ENCODE measurements at regions not wholly inside any gene's neighbourhood (a gene's known extent, or its start where the extent isn't known, plus 50 kb on each side); places are given as distances from the start of the nearest gene placed in this dataset.
"Not testable (repeated sequence)": the region's sequence is repeated elsewhere in the genome, so short reads cannot be mapped to it uniquely, and the experiment has no call there.

GRCh38 chr15:69869881-69870505 is 227.7 kb downstream of the TLE3 start:
- no peaks in the 10 kb centered on the region for H3K27me3 ChIP-seq
- 81 to 90% methylated on average over 9 of the region's 9 CpGs for WGBS, 2 donors

DNA sequence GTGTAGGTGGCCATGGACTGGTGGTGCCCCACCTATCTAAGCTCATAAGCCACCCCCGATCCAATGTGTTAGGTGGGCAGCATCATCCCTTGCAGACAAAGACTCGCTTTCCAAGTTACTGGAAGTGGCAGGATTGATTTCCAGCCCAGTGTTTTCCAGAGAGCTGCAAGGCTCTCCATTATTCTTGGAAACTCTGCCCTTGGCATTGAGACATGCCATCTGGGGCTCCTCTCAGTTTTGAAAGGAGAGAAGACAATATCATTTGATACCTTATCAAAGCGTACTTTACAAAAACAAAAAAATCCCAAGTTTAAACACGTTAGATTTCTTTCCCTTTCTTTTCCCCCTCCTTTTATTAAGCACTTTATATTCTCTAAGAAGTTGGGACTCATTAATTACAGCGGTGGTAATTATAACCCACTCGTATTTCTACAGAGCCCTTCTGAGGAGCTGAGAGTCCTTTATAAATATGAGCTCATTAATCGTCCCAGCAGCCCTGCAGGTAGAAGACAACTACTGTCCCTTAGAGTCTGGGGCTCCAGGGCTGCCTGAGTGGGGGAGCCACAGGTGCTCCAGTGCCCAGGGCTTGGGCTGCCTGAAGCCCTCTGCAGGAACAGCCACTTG is 226.1 kb downstream of the TLE3 start:
- Histone ChIP-seq H3K27ac (no peak overlapping the region), H3K4me3 (replicated peaks in 1 of 3) (no peak overlapping the region), H3K9me3 (no peaks in the 10 kb centered on the region), H3K27me3 (no peaks in the 10 kb centered on the region), H3K36me3 (no peaks in the 10 kb centered on the region), H3K4me1 (no peaks in the 10 kb centered on the region)
- intact Hi-C loops (cut with DNase I) = no loop called here
- 80 to 82% methylated on average over 7 of the region's 7 CpGs for WGBS, 2 donors
- TF ChIP-seq CTCF (IDR thresholded peaks at IDR 0.05) (no peak), POLR2A (IDR thresholded peaks at IDR 0.05) (no peak)
- DNase-seq = no peak

More at GRCh38 chr15:69869881-69870505, 227.7 kb downstream of the TLE3 start:
- no peak overlapping the region for H3K27ac ChIP-seq
- H3K4me1 ChIP-seq = no peaks in the 10 kb centered on the region
- no peak for DNase-seq
- H3K36me3 ChIP-seq = no peaks in the 10 kb centered on the region
- no peaks in the 10 kb centered on the region for H3K9me3 ChIP-seq
- no peak overlapping the region for H3K4me3 ChIP-seq (replicated peaks in 1 of 3)
- intact Hi-C loops (cut with DNase I) = no loop called here
- no peak for TF ChIP-seq CTCF (IDR thresholded peaks at IDR 0.05)
- TF ChIP-seq POLR2A (IDR thresholded peaks at IDR 0.05) = no peak

DNA sequence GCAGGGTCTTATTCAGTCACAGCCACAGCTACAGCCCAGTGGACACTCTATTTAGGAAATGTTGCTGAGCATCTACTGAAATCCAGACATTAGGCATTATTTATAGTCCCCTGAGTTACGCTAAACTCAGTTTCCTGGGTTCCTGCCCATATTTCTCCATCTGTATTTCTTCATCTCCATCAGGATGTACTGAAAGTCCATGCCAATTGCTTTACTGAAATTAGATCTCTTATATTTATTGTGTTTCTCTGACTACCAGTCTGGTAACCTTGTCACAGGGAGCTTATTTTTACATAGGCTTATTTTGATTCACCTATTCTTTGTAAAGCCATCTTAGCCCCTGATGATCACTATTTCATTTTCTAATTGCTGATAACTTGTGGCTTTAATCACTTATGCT is 223.9 kb downstream of the TLE3 start:
- Histone ChIP-seq H3K27ac (no peak overlapping the region), H3K9me3 (no peaks in the 10 kb centered on the region), H3K4me1 (no peaks in the 10 kb centered on the region), H3K36me3 (no peaks in the 10 kb centered on the region), H3K4me3 (replicated peaks in 1 of 3) (no peak overlapping the region), H3K27me3 (no peaks in the 10 kb centered on the region)
- TF ChIP-seq CTCF (IDR thresholded peaks at IDR 0.05) (no peak), POLR2A (IDR thresholded peaks at IDR 0.05) (no peak)
- intact Hi-C loops (cut with DNase I) = no loop called here
- WGBS, 2 donors = 88 to 92% methylated on average over 1 of the region's 1 CpG
- DNase-seq = no peak

GRCh38 chr15:69874321-69874720 is 223.4 kb downstream of the TLE3 start:
- TF ChIP-seq POLR2A (IDR thresholded peaks at IDR 0.05) = no peak
- no peak for DNase-seq
- intact Hi-C loops (cut with DNase I) = no loop called here

DNA sequence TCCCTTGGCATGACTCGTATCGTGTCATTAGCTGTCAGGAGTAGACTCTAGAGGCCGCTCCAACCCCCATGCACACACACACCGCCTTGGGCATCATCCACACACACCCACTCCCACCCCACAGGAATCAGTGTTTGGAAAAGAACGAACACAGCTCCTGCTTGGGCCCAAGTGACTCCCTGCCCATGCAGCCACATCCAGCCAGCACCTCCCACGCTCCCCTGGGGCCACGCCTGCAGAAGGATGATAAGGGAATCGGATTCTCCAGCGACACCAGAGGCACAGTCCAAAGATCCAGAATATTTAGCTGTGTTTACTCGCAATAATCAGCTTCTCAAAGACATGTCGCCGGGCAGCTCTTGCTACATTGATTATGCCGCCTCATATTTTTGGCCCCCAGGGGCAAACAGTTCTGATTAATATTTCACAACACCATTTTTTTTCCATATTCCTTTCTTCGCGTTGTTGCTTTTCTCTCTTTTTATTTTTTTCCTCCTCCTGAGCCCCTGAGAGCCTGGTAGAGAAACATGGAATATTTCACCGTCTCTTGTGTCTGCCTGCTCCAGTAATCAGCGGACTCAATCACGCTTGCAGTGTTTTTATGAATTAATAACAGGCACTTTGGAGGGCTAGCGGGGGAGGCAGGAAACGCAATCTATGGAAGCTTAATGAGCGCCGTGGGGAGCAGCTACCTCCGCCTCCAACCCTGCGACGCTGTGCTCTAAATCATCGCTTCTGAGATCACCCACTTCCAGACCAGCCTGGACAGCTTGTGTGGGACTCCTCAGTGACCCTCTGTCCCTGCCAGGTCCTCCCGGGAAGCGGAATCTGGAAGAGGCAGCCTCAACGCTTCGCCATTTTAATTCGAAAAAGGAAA is 221.4 kb downstream of the TLE3 start:
- Histone ChIP-seq H3K4me3 (replicated peaks in 1 of 3) (no peak overlapping the region), H3K36me3 (no peaks in the 10 kb centered on the region), H3K27me3 (no peaks in the 10 kb centered on the region), H3K9me3 (no peaks in the 10 kb centered on the region), H3K27ac (no peak overlapping the region), H3K4me1 (peaks cover 0 to under 1% of the 10 kb centered on the region in 2 donors)
- intact Hi-C loops (cut with DNase I) = no loop called here
- no peak for DNase-seq
- TF ChIP-seq POLR2A (IDR thresholded peaks at IDR 0.05) = no peak
- WGBS, 2 donors = 60 to 65% methylated on average over 31 of the region's 31 CpGs

More at GRCh38 chr15:69874321-69874720, 223.4 kb downstream of the TLE3 start:
- Histone ChIP-seq H3K27me3 (no peaks in the 10 kb centered on the region), H3K9me3 (no peaks in the 10 kb centered on the region), H3K4me1 (no peaks in the 10 kb centered on the region), H3K36me3 (no peaks in the 10 kb centered on the region), H3K4me3 (replicated peaks in 1 of 3) (no peak overlapping the region), H3K27ac (no peak overlapping the region)

DNA sequence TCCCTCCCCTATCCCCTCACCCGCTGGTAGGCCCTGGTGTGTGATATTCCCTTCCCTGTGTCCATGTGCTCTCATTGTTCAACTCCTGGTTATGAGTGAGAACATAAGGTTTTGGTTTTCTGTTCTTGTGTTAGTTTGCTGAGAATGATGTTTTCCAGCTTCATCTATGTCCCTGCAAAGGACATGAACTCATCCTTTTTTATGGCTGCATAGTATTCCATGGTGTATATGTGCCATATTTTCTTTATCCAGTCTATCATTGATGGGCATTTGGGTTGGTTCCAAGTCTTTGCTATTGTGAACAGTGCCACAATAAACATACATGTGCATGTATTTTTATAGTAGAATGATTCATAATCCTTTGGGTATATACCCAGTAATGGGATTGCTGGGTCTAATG is 217.8 kb downstream of the TLE3 start:
- intact Hi-C loops (cut with DNase I); H3K27ac ChIP-seq; H3K4me1 ChIP-seq; H3K27me3 ChIP-seq; DNase-seq; H3K4me3 ChIP-seq (replicated peaks in 1 of 3); H3K36me3 ChIP-seq; H3K9me3 ChIP-seq: not testable (repeated sequence)
- 96 to 100% methylated on average over 1 of the region's 1 CpG for WGBS, 2 donors

Measured in thyroid gland (tissue), 4 donors.